Neuronal stem cell (in vitro differentiated cells): ENCODE measurements at regions not wholly inside any gene's neighbourhood (a gene's known extent, or its start where the extent isn't known, plus 50 kb on each side); places are given as distances from the start of the nearest gene placed in this dataset.
"Not testable (repeated sequence)": the region's sequence is repeated elsewhere in the genome, so short reads cannot be mapped to it uniquely, and the experiment has no call there.

Source experiments
- DNase-seq: peaks from one replicate; pipeline ENCODE4 v3.0.0-alpha.2; 2013; ENCODE audit warnings: low spot score
- H2AFZ ChIP-seq: one replicate; pipeline ENCODE4 v1.6.1; 2013; ENCODE audit warnings: mild to moderate bottlenecking, low read length, inconsistent platforms
- H2AK5ac ChIP-seq: 2 replicates; pipeline ENCODE4 v1.6.1; 2013; ENCODE audit warnings: low read depth, mild to moderate bottlenecking, inconsistent platforms, low read length, moderate library complexity, mixed read lengths
- H2BK120ac ChIP-seq: 2 replicates; pipeline ENCODE4 v1.6.1; 2013; ENCODE audit warnings: low read depth, mild to moderate bottlenecking, inconsistent platforms, low read length, moderate library complexity, mixed read lengths
- H2BK12ac ChIP-seq: one replicate; pipeline ENCODE4 v1.6.1; 2013; ENCODE audit warnings: low read length, inconsistent platforms
- H2BK15ac ChIP-seq: 2 replicates; pipeline ENCODE4 v1.6.1; 2013; ENCODE audit warnings: mild to moderate bottlenecking, low read length, inconsistent platforms, mixed read lengths
- H2BK5ac ChIP-seq: one replicate; pipeline ENCODE4 v1.6.1; 2013; ENCODE audit warnings: inconsistent platforms, mild to moderate bottlenecking, low read length, moderate library complexity
- H3K14ac ChIP-seq: one replicate; pipeline ENCODE4 v1.6.1; 2013; ENCODE audit warnings: low read length, inconsistent platforms
- H3K18ac ChIP-seq: 2 replicates; pipeline ENCODE4 v1.6.1; 2013; ENCODE audit warnings: low read length, inconsistent platforms
- H3K23ac ChIP-seq: 2 replicates; pipeline ENCODE4 v1.6.1; 2013; ENCODE audit warnings: low read depth, mild to moderate bottlenecking, mixed read lengths, low read length, inconsistent platforms; ENCODE audit not compliant: poor library complexity
- H3K27ac ChIP-seq: replicated peaks from 3 replicates; pipeline ENCODE4 v1.5.1; 2013; ENCODE audit warnings: low read length, inconsistent platforms
- H3K27me3 ChIP-seq, 3 experiments: 2 replicates each; pipeline ENCODE4 v1.6.1; 2013; ENCODE audit warnings: low read length in 3 of 3, mild to moderate bottlenecking in 2 of 3, inconsistent platforms in 1 of 3, low read depth in 1 of 3, mixed read lengths in 1 of 3, moderate library complexity in 1 of 3; ENCODE audit not compliant: control insufficient read depth in 3 of 3, insufficient read depth in 3 of 3
- H3K36me3 ChIP-seq, 2 donors: replicated peaks in 1 of 2; 2 replicates each; pipeline ENCODE4 v1.6.1; 2013; ENCODE audit warnings: low read length in 2 of 2; ENCODE audit not compliant: control insufficient read depth in 2 of 2, insufficient read depth in 2 of 2
- H3K4ac ChIP-seq: 2 replicates; pipeline ENCODE4 v1.6.1; 2013; ENCODE audit warnings: inconsistent platforms, mild to moderate bottlenecking, low read length, moderate library complexity
- H3K4me1 ChIP-seq, 2 donors: 1 replicate in 1 of 2; 2 replicates in 1 of 2; pipeline ENCODE4 v1.6.1; 2013; ENCODE audit warnings: low read length in 2 of 2, low read depth in 1 of 2; ENCODE audit not compliant: control insufficient read depth in 2 of 2, insufficient read depth in 1 of 2
- H3K4me2 ChIP-seq: one replicate; pipeline ENCODE4 v1.6.1; 2013; ENCODE audit warnings: mild to moderate bottlenecking, low read length, inconsistent platforms; ENCODE audit not compliant: insufficient read depth, poor library complexity, severe bottlenecking
- H3K4me3 ChIP-seq, 2 donors: 2 replicates each; pipeline ENCODE4 v1.5.1; 2013; ENCODE audit warnings: low read length in 2 of 2, mild to moderate bottlenecking in 2 of 2, inconsistent platforms in 1 of 2, moderate library complexity in 1 of 2
- H3K79me1 ChIP-seq: one replicate; pipeline ENCODE4 v1.6.1; 2013; ENCODE audit warnings: low read depth, mild to moderate bottlenecking, inconsistent platforms, low read length, moderate library complexity
- H3K9ac ChIP-seq: one replicate; pipeline ENCODE4 v1.6.1; 2013; ENCODE audit warnings: mild to moderate bottlenecking, low read depth, low read length, inconsistent platforms; ENCODE audit not compliant: poor library complexity
- H3K9me3 ChIP-seq, 2 donors: replicated peaks in 1 of 2; 2 replicates each; pipeline versions ENCODE3 to v1.6.1; 2013; ENCODE audit warnings: low read length in 2 of 2, mild to moderate bottlenecking in 2 of 2, inconsistent platforms in 1 of 2, low read depth in 1 of 2, mixed read lengths in 1 of 2, moderate library complexity in 1 of 2; ENCODE audit not compliant: control insufficient read depth in 2 of 2, insufficient read depth in 1 of 2
- H4K8ac ChIP-seq: one replicate; pipeline ENCODE4 v1.6.1; 2013; ENCODE audit warnings: low read depth, mild to moderate bottlenecking, inconsistent platforms, low read length, moderate library complexity
- H4K91ac ChIP-seq: one replicate; pipeline ENCODE4 v1.6.1; 2013; ENCODE audit warnings: low read length, low read depth, mild to moderate bottlenecking, inconsistent platforms; ENCODE audit not compliant: poor library complexity
- WGBS, 2 donors: extraction: QIAGEN DNeasy Blood & Tissue Kit; methylation state at CpG; one replicate each; pipeline ENCODE4 v1.1.7; 2013; ENCODE audit warnings: missing lambda C conversion rate in 2 of 2, mixed read lengths in 1 of 2; ENCODE audit not compliant: insufficient read length in 2 of 2, insufficient replicate concordance in 1 of 2; ENCODE audit errors: extremely low coverage in 2 of 2; 5-methylcytosine and 5-hydroxymethylcytosine counted together

DNA sequence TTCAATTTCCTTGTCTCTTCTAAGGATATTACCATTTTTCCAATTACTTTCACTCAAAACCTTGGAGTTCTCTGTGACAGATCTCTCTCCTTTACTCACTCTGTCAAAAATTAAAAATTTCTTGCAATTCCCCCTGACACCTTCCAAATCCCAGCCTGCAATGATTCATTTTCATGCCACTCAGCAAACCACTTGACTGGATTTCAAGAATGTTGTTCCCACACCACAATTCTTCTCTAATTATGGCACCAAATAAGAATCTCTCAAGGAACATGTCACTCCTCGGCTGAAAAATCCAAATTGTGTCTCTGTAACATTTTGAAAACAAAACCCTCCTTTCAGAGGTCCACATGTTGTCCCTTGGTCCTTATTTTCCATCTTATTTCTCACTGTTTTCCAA is 438.9 kb upstream of the ZP4 start:
- no peak overlapping the region for H2AK5ac ChIP-seq
- H3K4me3 ChIP-seq: no peak overlapping the region
- H3K4me1 ChIP-seq: no peaks in the 10 kb centered on the region
- no peak overlapping the region for H2BK5ac ChIP-seq
- H2BK120ac ChIP-seq: no peak overlapping the region
- no peak overlapping the region for H2BK15ac ChIP-seq
- no peaks in the 10 kb centered on the region for H3K9me3 ChIP-seq
- H3K79me1 ChIP-seq: no peaks in the 10 kb centered on the region
- WGBS, 2 donors: no CpG with 5 or more reads among the region's 1 CpG
- no peaks in the 10 kb centered on the region for H3K36me3 ChIP-seq
- H3K9ac ChIP-seq: no peak overlapping the region
- no peak overlapping the region for H3K23ac ChIP-seq
- no peaks in the 10 kb centered on the region for H3K27me3 ChIP-seq
- H3K14ac ChIP-seq: no peak overlapping the region
- no peak overlapping the region for H3K27ac ChIP-seq
- H3K18ac ChIP-seq: no peak overlapping the region
- no peak overlapping the region for H4K8ac ChIP-seq
- H2BK12ac ChIP-seq: no peak overlapping the region
- H4K91ac ChIP-seq: no peak overlapping the region
- no peak overlapping the region for H3K4me2 ChIP-seq
- no peak for DNase-seq
- no peak overlapping the region for H2AFZ ChIP-seq
- no peak overlapping the region for H3K4ac ChIP-seq

DNA sequence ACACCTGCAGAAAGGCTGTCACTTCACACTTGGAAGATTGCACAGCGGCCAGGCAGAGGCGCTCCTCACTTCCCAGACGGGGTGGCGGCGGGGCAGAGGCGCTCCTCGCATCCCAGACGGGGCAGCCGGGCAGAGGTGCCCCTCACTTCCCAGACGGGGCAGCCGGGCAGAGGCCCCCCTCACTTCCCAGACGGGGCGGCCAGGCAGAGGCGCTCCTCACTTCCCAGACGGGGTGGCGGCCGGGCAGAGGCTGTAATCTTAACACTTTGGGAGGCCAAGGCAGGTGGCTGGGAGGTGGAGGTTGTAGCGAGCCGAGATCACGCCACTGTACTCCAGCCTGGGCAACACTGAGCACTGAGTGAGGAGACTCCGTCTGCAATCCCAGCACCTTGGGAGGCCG is 436.3 kb upstream of the ZP4 start:
- H3K23ac ChIP-seq, H3K9me3 ChIP-seq, H3K4me1 ChIP-seq, H2BK5ac ChIP-seq, H3K27me3 ChIP-seq, H3K4ac ChIP-seq, H2AFZ ChIP-seq, H4K8ac ChIP-seq, H2BK120ac ChIP-seq, H3K79me1 ChIP-seq, H3K18ac ChIP-seq, H3K4me2 ChIP-seq, H2AK5ac ChIP-seq, H2BK12ac ChIP-seq, H2BK15ac ChIP-seq, H4K91ac ChIP-seq, H3K14ac ChIP-seq, H3K4me3 ChIP-seq, H3K36me3 ChIP-seq, H3K27ac ChIP-seq, DNase-seq, H3K9ac ChIP-seq: not testable (repeated sequence)
- no CpG with 5 or more reads among the region's 22 CpGs for WGBS, 2 donors

DNA sequence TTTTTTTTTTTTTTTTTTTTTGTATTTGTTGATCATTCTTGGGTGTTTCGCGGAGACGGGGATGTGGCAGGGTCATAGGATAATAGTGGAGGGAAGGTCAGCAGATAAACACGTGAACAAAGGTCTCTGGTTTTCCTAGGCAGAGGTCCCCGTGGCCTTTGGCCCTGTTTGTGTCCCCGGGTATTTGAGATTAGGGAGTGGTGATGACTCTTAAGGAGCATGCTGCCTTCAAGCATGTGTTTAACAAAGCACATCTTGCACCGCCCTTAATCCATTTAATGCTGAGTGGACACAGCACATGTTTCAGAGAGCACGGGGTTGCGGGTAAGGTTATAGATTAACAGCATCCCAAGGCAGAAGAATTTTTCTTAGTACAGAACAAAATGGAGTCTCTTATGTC is 435.8 kb upstream of the ZP4 start:
- not testable (repeated sequence) for H3K79me1 ChIP-seq, H3K9me3 ChIP-seq, H2AFZ ChIP-seq, H3K23ac ChIP-seq, H4K8ac ChIP-seq, H2BK120ac ChIP-seq, H3K27ac ChIP-seq, H3K4me3 ChIP-seq, H3K9ac ChIP-seq, H2BK15ac ChIP-seq, H3K18ac ChIP-seq, H2AK5ac ChIP-seq, H3K4me1 ChIP-seq, H3K14ac ChIP-seq, H3K4ac ChIP-seq, H2BK12ac ChIP-seq, H3K36me3 ChIP-seq, H4K91ac ChIP-seq, H3K4me2 ChIP-seq, DNase-seq, H2BK5ac ChIP-seq, H3K27me3 ChIP-seq
- no CpG with 5 or more reads among the region's 9 CpGs for WGBS, 2 donors

DNA sequence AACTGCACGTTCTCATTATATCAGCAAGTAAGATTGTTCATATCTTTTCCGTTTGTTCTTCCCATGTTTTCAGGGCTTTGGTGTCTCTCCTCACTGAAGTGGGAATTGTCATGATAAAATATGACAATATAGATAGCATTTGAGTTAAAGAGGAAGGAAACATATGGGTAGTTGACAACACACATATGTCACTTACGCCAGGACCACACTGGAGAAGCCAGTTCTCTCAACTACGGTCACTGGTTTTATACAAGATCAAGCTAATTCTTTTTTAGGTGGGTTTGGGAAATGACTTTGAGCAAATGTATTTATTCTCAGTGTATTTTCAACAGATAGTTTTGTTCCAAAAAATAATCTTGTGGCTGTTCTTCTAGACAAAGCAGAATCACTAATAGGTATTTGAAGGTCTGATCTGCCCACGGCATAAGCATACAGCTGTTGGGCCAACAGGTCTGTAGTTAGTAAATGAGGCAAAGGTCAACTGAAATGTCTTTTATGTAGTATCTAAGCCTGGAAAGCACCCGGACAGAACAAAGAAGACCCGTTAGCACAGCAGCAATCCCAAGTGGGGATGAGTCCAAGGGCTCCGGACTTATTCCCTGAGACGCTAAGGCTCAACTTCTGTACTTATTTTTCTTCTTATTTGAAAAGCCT is 433.6 kb upstream of the ZP4 start:
- Histone ChIP-seq H4K91ac (no peak overlapping the region), H3K23ac (no peak overlapping the region), H3K4ac (no peak overlapping the region), H3K27ac (no peak overlapping the region), H2BK5ac (no peak overlapping the region), H3K4me1 (no peaks in the 10 kb centered on the region), H3K4me2 (no peak overlapping the region), H2AK5ac (no peak overlapping the region), H3K18ac (no peak overlapping the region), H3K9ac (no peak overlapping the region), H3K9me3 (no peaks in the 10 kb centered on the region), H3K27me3 (no peaks in the 10 kb centered on the region), H3K79me1 (no peaks in the 10 kb centered on the region), H2BK120ac (no peak overlapping the region), H2BK15ac (no peak overlapping the region), H3K14ac (no peak overlapping the region), H2AFZ (no peak overlapping the region), H3K36me3 (no peaks in the 10 kb centered on the region), H2BK12ac (no peak overlapping the region), H3K4me3 (no peak overlapping the region), H4K8ac (no peak overlapping the region)
- DNase-seq: no peak
- no CpG with 5 or more reads among the region's 9 CpGs for WGBS, 2 donors
